ENCODE measurements at regions not wholly inside any gene's neighbourhood (a gene's known extent, or its start where the extent isn't known, plus 50 kb on each side); places are given as distances from the start of the nearest gene placed in this dataset.

DNA sequence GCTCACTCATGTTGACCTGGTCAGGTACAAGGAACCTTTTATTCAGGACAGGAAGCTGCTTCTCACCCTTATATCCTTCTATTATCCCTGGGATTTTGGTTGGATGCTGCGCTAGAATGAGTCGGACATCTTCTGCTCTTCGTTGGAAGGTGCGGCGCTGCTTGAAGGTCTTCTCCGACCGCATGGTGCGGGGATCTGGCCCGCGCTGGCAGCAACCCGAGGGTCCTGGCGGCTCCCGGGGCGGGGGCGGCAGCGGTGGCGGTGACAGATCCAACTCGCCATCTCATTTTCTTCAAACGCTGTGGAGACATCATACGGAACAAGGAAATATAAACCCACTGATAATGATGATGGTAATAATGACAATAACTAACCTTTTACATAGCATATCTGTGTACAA lies 126.3 kb downstream of the ATXN7L3B start:
- TF ChIP-seq, protein P1, sequence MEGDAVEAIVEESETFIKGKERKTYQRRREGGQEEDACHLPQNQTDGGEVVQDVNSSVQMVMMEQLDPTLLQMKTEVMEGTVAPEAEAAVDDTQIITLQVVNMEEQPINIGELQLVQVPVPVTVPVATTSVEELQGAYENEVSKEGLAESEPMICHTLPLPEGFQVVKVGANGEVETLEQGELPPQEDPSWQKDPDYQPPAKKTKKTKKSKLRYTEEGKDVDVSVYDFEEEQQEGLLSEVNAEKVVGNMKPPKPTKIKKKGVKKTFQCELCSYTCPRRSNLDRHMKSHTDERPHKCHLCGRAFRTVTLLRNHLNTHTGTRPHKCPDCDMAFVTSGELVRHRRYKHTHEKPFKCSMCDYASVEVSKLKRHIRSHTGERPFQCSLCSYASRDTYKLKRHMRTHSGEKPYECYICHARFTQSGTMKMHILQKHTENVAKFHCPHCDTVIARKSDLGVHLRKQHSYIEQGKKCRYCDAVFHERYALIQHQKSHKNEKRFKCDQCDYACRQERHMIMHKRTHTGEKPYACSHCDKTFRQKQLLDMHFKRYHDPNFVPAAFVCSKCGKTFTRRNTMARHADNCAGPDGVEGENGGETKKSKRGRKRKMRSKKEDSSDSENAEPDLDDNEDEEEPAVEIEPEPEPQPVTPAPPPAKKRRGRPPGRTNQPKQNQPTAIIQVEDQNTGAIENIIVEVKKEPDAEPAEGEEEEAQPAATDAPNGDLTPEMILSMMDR (conservative IDR thresholded peaks at IDR 0.05; ENCODE audit: low read depth, low read length) = no peak
- TF ChIP-seq EZH2phosphoT487 (IDR thresholded peaks at IDR 0.05; ENCODE audit: borderline replicate concordance, low read length) (no peak), EZH2 (IDR thresholded peaks at IDR 0.05; ENCODE audit: low read length, unreplicated experiment) (no peak)

Measured in PC-3 (cell line).